Fibroblast of mammary gland (primary cell): ENCODE measurements at regions not wholly inside any gene's neighbourhood (a gene's known extent, or its start where the extent isn't known, plus 50 kb on each side); places are given as distances from the start of the nearest gene placed in this dataset.
"Not testable (repeated sequence)": the region's sequence is repeated elsewhere in the genome, so short reads cannot be mapped to it uniquely, and the experiment has no call there.

ENCODE experiments used
- DNase-seq: peaks from one replicate; pipeline ENCODE4 v3.0.0-alpha.2; 2010; ENCODE audit warnings: low read depth
- H3K4me3 ChIP-seq: 2 replicates; pipeline ENCODE4 v1.5.1; 2011; ENCODE audit warnings: low read depth, mild to moderate bottlenecking, low read length, moderate library complexity; ENCODE audit not compliant: control insufficient read depth
- CTCF ChIP-seq: conservative IDR thresholded peaks from 2 replicates; pipeline ENCODE4 v1.5.1; 2011; ENCODE audit warnings: low read depth, low read length, inconsistent platforms; ENCODE audit not compliant: control insufficient read depth, insufficient read depth

GRCh38 chr4:85018983-85019382, 52.5 kb upstream of the WDFY3 start:
- DNase-seq = no peak
- no peak for TF ChIP-seq CTCF
- no peak overlapping the region for H3K4me3 ChIP-seq

GRCh38 chr4:85019411-85019810, 52.9 kb upstream of the WDFY3 start:
- no peak for DNase-seq
- no peak overlapping the region for H3K4me3 ChIP-seq
- TF ChIP-seq CTCF = no peak

GRCh38 chr4:85024671-85025070, 58.2 kb upstream of the WDFY3 start:
- no peak overlapping the region for H3K4me3 ChIP-seq
- no peak for TF ChIP-seq CTCF
- peak; percentile 79 for DNase-seq

- H3K4me3 ChIP-seq = no peak overlapping the region
- peak; percentile 94 for DNase-seq
- no peak for TF ChIP-seq CTCF
Measured at GRCh38 chr4:85028910-85029309, 62.4 kb upstream of the WDFY3 start.

GRCh38 chr4:85029453-85029852, 63.0 kb upstream of the WDFY3 start:
- no peak for TF ChIP-seq CTCF
- DNase-seq = peak; percentile 73
- no peak overlapping the region for H3K4me3 ChIP-seq

- H3K4me3 ChIP-seq = no peak overlapping the region
- no peak for DNase-seq
- no peak for TF ChIP-seq CTCF
Measured at GRCh38 chr4:85030156-85030555, 63.7 kb upstream of the WDFY3 start.

- not testable (repeated sequence) for H3K4me3 ChIP-seq, DNase-seq
Measured at GRCh38 chr4:85033838-85034237, 67.3 kb upstream of the WDFY3 start.
